PC-3 (cell line): ENCODE measurements at regions not wholly inside any gene's neighbourhood (a gene's known extent, or its start where the extent isn't known, plus 50 kb on each side); places are given as distances from the start of the nearest gene placed in this dataset.

Source experiments
- ATAC-seq: fragments of 200-7000 bp; cut with Tn5 transposase; 2 replicates; pipeline ENCODE4 v1.9.1; 2020; ENCODE audit warnings: mild to moderate bottlenecking, moderate library complexity
- BruUV-seq: library from RNA; stranded (reverse); fragments of 400-500 nt; replicated peaks from 2 replicates; lab custom pipeline; 2021; lab: Mats Ljungman, UMichigan
- CTCF ChIA-PET: fragments of 300-600 bp; sonication (Branson Sonifier 250); formaldehyde crosslinking; loops from one replicate; lab custom pipeline; 2022; ENCODE audit warnings: antibody characterized with exemption; lab: Charles Lee
- POLR2A ChIA-PET: fragments of 300-600 bp; sonication (Branson Sonifier 250); formaldehyde crosslinking; loops from one replicate; lab custom pipeline; 2022; ENCODE audit warnings: antibody characterized with exemption; ENCODE audit not compliant: unreplicated experiment; lab: Charles Lee
- DNase-seq: peaks from one replicate; pipeline ENCODE4 v3.0.0-alpha.2; 2015
- H2AFZ ChIP-seq: fragments of 300-600 bp; sonication (generic); 2 replicates; pipeline ENCODE4 v1.6.0; 2016; ENCODE audit warnings: antibody characterized with exemption, low read length
- H3F3A ChIP-seq: fragments of 300-600 bp; sonication (generic); one replicate; pipeline ENCODE4 v1.6.0; 2017; ENCODE audit warnings: antibody characterized with exemption, low read length, control low read depth, mild to moderate bottlenecking; ENCODE audit not compliant: unreplicated experiment
- H3K27ac ChIP-seq: fragments of 300-600 bp; sonication (generic); 2 replicates; pipeline ENCODE4 v1.5.1; 2016; ENCODE audit warnings: mild to moderate bottlenecking, low read length
- H3K27me3 ChIP-seq: fragments of 300-600 bp; sonication (generic); 2 replicates; pipeline ENCODE4 v1.6.1; 2016; ENCODE audit warnings: low read length, mixed read lengths
- H3K36me3 ChIP-seq: fragments of 300-600 bp; sonication (generic); 2 replicates; pipeline ENCODE4 v1.6.1; 2016; ENCODE audit warnings: low read depth, mixed run types, low read length, mixed read lengths
- H3K4me1 ChIP-seq: fragments of 300-600 bp; sonication (generic); 2 replicates; pipeline ENCODE4 v1.5.1; 2016; ENCODE audit warnings: low read length; ENCODE audit not compliant: insufficient read depth
- H3K4me2 ChIP-seq: fragments of 300-600 bp; sonication (generic); 2 replicates; pipeline ENCODE4 v1.6.0; 2016; ENCODE audit warnings: low read length
- H3K4me3 ChIP-seq: fragments of 300-600 bp; sonication (generic); 2 replicates; pipeline ENCODE4 v1.5.1; 2016; ENCODE audit warnings: mild to moderate bottlenecking, low read length, mixed read lengths
- H3K79me2 ChIP-seq: fragments of 300-600 bp; sonication (generic); 2 replicates; pipeline ENCODE4 v1.6.1; 2017; ENCODE audit warnings: low read length, mixed read lengths
- H3K9ac ChIP-seq: fragments of 300-600 bp; sonication (generic); 2 replicates; pipeline ENCODE4 v1.6.0; 2016; ENCODE audit warnings: mild to moderate bottlenecking, low read length
- H3K9me2 ChIP-seq: fragments of 300-600 bp; sonication (generic); replicated peaks from 2 replicates; pipeline ENCODE4 v1.6.1; 2016; ENCODE audit warnings: mixed run types, low read length, mixed read lengths
- H3K9me3 ChIP-seq: fragments of 300-600 bp; sonication (generic); 2 replicates; pipeline ENCODE4 v1.6.1; 2016; ENCODE audit warnings: low read length, mixed read lengths
- H4K20me1 ChIP-seq: fragments of 300-600 bp; sonication (generic); 2 replicates; pipeline ENCODE4 v1.6.1; 2016; ENCODE audit warnings: low read length, mixed read lengths
- EZH2 ChIP-seq: fragments of 300-600 bp; sonication (generic); IDR thresholded peaks from one replicate; pipeline ENCODE4 v1.6.1; 2017; ENCODE audit warnings: antibody characterized with exemption, mild to moderate bottlenecking, low read length; ENCODE audit not compliant: unreplicated experiment
- EZH2phosphoT487 ChIP-seq: fragments of 300-600 bp; sonication (generic); IDR thresholded peaks from 2 replicates; pipeline ENCODE4 v1.6.1; 2018; ENCODE audit warnings: mild to moderate bottlenecking, antibody characterized with exemption, low read length, borderline replicate concordance
- intact Hi-C: fragments of 100-400 bp; cut with micrococcal nuclease; formaldehyde crosslinking; loops from 2 replicates; pipeline ENCODE4 v1.9.0; 2023
- TF ChIP-seq, protein P1 (sequence below): fragments of 300-600 bp; sonication (generic); conservative IDR thresholded peaks from 2 replicates; pipeline ENCODE4 v1.5.1; 2017; ENCODE audit warnings: antibody characterized with exemption, low read depth, mild to moderate bottlenecking, low read length

GRCh38 chr16:63453261-63453660 lies 1417.0 kb upstream of the CDH8 start:
- Histone ChIP-seq H3K27me3 (no peaks in the 10 kb centered on the region), H3K9me3 (no peaks in the 10 kb centered on the region), H3K4me1 (no peaks in the 10 kb centered on the region), H3K4me3 (no peak overlapping the region), H3K9me2 (no peaks in the 10 kb centered on the region), H4K20me1 (no peaks in the 10 kb centered on the region), H3K36me3 (no peaks in the 10 kb centered on the region), H3K27ac (no peak overlapping the region), H3K9ac (no peak overlapping the region), H2AFZ (no peak overlapping the region), H3F3A (no peaks in the 10 kb centered on the region), H3K4me2 (no peak overlapping the region), H3K79me2 (no peaks in the 10 kb centered on the region)
- BruUV-seq, result no TSS peak
- no peak for DNase-seq
- ATAC-seq, result no peak
- CTCF ChIA-PET, result no interaction called here
- intact Hi-C loops, result no loop called here
- no peak for TF ChIP-seq EZH2phosphoT487
- TF ChIP-seq, protein P1, sequence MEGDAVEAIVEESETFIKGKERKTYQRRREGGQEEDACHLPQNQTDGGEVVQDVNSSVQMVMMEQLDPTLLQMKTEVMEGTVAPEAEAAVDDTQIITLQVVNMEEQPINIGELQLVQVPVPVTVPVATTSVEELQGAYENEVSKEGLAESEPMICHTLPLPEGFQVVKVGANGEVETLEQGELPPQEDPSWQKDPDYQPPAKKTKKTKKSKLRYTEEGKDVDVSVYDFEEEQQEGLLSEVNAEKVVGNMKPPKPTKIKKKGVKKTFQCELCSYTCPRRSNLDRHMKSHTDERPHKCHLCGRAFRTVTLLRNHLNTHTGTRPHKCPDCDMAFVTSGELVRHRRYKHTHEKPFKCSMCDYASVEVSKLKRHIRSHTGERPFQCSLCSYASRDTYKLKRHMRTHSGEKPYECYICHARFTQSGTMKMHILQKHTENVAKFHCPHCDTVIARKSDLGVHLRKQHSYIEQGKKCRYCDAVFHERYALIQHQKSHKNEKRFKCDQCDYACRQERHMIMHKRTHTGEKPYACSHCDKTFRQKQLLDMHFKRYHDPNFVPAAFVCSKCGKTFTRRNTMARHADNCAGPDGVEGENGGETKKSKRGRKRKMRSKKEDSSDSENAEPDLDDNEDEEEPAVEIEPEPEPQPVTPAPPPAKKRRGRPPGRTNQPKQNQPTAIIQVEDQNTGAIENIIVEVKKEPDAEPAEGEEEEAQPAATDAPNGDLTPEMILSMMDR, result no peak
- TF ChIP-seq EZH2, result no peak
- POLR2A ChIA-PET, result no interaction called here

DNA sequence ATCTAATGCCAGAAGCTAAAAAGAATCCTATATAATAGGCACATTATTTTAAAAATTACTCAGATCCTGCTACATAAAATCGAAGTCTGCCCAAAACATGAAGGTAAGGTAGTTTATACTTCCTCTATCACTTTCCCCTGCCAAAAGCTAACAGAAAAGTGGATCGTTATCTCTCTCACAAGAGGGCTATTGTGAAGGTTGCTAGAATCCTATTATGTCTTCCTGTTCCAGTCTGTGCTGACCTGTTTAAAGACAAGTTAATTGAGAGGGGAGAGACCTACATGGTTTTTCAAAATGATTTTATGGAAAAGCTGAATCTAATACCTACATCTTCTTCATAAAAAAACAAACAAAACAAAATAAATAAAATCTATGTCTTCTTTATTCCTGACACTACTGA lies 1410.9 kb upstream of the CDH8 start:
- Histone ChIP-seq H3K36me3 (no peaks in the 10 kb centered on the region), H3K9me3 (no peaks in the 10 kb centered on the region), H3K27me3 (no peaks in the 10 kb centered on the region), H3K4me3 (no peak overlapping the region), H3K27ac (no peak overlapping the region), H3K9me2 (no peaks in the 10 kb centered on the region), H3K4me2 (no peak overlapping the region), H3K79me2 (no peaks in the 10 kb centered on the region), H3K4me1 (no peaks in the 10 kb centered on the region), H2AFZ (no peak overlapping the region), H3F3A (no peaks in the 10 kb centered on the region), H3K9ac (no peak overlapping the region), H4K20me1 (no peaks in the 10 kb centered on the region)
- ATAC-seq (no peak), DNase-seq (no peak)
- ChIA-PET CTCF (no interaction called here), POLR2A (no interaction called here)
- no TSS peak for BruUV-seq
- intact Hi-C loops, result no loop called here
- no peak for TF ChIP-seq EZH2
- no peak for TF ChIP-seq EZH2phosphoT487
- TF ChIP-seq, protein P1, result no peak

DNA sequence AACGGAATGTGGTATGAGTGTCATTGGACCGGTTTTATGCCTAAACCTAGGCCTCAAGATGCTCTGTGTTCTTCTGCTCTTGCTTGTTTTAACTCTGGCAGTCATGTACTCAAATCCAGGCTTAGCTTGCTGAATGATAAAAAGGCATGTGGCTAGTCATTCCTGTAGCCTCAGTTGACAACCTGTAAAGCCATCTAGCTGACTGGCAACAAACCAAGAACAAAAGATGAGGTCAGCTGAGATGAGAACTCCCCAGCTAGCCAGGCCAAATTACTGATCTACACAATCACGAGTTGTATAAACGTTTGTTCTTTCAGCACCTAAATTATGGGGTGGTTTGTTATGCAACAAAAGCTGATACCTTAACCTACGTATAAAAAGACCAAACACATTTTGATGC lies 1406.0 kb upstream of the CDH8 start:
- Histone ChIP-seq H3K79me2 (no peaks in the 10 kb centered on the region), H4K20me1 (no peaks in the 10 kb centered on the region), H3F3A (no peaks in the 10 kb centered on the region), H3K27ac (no peak overlapping the region), H3K4me1 (no peaks in the 10 kb centered on the region), H3K4me3 (no peak overlapping the region), H3K9me3 (no peaks in the 10 kb centered on the region), H3K36me3 (no peaks in the 10 kb centered on the region), H3K4me2 (no peak overlapping the region), H2AFZ (no peak overlapping the region), H3K9ac (no peak overlapping the region), H3K27me3 (no peaks in the 10 kb centered on the region), H3K9me2 (no peaks in the 10 kb centered on the region)
- POLR2A ChIA-PET, result no interaction called here
- DNase-seq (no peak), ATAC-seq (no peak)
- TF ChIP-seq, protein P1, result no peak
- TF ChIP-seq EZH2 (no peak), EZH2phosphoT487 (no peak)
- no TSS peak for BruUV-seq
- CTCF ChIA-PET, result no interaction called here
- intact Hi-C loops, result no loop called here
